NB4 (cell line): ENCODE measurements at regions not wholly inside any gene's neighbourhood (a gene's known extent, or its start where the extent isn't known, plus 50 kb on each side); places are given as distances from the start of the nearest gene placed in this dataset.

Source experiments
- DNase-seq: peaks from one replicate; pipeline ENCODE4 v3.0.0; 2010; ENCODE audit warnings: low read depth
- H3K4me3 ChIP-seq: one replicate; pipeline ENCODE4 v1.5.1; 2011; ENCODE audit warnings: mild to moderate bottlenecking, low read depth, low read length, moderate library complexity
- MYC ChIP-seq: IDR thresholded peaks from 2 replicates; pipeline ENCODE4 v1.6.1; 2011; ENCODE audit warnings: low read depth, low read length
- POLR2A ChIP-seq: IDR thresholded peaks from 2 replicates; pipeline ENCODE4 v1.6.1; 2011; ENCODE audit warnings: mild to moderate bottlenecking; ENCODE audit not compliant: insufficient read length; ENCODE audit errors: extremely low read depth
- TF ChIP-seq, protein P1 (sequence below): IDR thresholded peaks from 2 replicates; pipeline ENCODE4 v1.6.1; 2011; ENCODE audit warnings: low read depth, low read length
- TF ChIP-seq, protein P2 (sequence below): IDR thresholded peaks from one replicate; pipeline ENCODE4 v1.5.1; 2012; ENCODE audit warnings: low read depth, low read length

DNA sequence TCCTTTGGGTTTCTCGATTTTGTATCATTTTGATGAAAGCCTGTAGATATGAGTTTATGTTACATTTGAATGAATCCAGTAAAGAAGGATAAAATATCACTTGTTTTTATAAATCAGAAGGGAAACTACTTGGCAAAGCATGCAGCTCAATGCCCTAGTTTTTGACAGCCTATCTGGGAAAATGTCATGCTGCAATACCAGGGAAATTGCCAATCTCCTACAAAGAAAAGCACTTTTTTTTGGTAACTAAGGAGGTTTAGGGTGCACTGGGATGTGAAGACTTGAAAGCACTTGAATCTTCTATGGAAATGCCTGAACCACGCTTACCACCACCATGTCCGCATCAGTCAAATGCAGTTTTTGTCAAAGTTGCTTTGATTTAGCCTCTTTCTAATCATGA lies 446.9 kb upstream of the LRRC7 start:
- TF ChIP-seq MYC (no peak), POLR2A (no peak)
- TF ChIP-seq, protein P1, sequence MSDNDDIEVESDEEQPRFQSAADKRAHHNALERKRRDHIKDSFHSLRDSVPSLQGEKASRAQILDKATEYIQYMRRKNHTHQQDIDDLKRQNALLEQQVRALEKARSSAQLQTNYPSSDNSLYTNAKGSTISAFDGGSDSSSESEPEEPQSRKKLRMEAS: no peak
- TF ChIP-seq, protein P2, sequence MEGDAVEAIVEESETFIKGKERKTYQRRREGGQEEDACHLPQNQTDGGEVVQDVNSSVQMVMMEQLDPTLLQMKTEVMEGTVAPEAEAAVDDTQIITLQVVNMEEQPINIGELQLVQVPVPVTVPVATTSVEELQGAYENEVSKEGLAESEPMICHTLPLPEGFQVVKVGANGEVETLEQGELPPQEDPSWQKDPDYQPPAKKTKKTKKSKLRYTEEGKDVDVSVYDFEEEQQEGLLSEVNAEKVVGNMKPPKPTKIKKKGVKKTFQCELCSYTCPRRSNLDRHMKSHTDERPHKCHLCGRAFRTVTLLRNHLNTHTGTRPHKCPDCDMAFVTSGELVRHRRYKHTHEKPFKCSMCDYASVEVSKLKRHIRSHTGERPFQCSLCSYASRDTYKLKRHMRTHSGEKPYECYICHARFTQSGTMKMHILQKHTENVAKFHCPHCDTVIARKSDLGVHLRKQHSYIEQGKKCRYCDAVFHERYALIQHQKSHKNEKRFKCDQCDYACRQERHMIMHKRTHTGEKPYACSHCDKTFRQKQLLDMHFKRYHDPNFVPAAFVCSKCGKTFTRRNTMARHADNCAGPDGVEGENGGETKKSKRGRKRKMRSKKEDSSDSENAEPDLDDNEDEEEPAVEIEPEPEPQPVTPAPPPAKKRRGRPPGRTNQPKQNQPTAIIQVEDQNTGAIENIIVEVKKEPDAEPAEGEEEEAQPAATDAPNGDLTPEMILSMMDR: no peak
- no peak overlapping the region for H3K4me3 ChIP-seq
- DNase-seq: no peak

DNA sequence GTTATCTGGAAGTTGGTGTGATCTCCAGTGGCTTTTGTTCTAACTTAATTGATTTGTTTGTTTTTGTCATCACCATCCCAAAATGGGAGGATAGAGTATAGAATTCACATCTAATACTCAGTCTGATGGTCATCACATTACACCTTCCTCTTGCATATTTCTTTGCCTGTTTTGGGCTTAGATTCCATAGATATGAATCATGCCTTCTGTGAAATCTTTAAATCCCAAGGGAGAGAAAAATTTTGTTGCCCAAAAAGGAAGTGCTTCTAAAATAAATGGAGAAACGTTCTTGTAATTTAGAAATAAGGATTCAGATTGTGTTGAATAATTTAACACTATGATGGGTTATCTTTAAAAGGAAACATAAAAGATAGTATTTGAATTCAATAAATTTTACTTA lies 446.0 kb upstream of the LRRC7 start:
- H3K4me3 ChIP-seq: no peak overlapping the region
- TF ChIP-seq, protein P1: no peak
- TF ChIP-seq POLR2A (no peak), MYC (no peak)
- TF ChIP-seq, protein P2: no peak
- DNase-seq: no peak

DNA sequence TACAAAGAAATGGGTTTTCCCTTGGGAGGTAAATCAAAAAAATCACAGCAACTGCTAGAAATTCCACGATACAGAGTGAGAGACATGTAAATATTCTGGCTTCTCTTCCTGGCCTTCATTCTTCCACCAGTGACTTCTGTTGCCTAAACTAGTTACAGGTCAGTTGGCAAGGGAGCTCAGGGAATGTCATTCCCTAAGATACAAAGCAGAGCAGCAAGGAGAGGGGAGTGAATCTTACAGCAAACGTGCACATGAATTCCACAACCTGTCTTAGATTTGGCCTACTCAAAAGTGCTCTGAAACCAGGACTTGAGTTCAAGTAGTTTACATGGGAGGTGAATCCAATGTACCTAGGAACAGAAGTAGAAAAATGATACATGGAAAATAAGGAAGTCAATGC lies 445.3 kb upstream of the LRRC7 start:
- TF ChIP-seq POLR2A (no peak), MYC (no peak)
- TF ChIP-seq, protein P1: no peak
- TF ChIP-seq, protein P2: no peak
- no peak for DNase-seq
- no peak overlapping the region for H3K4me3 ChIP-seq

DNA sequence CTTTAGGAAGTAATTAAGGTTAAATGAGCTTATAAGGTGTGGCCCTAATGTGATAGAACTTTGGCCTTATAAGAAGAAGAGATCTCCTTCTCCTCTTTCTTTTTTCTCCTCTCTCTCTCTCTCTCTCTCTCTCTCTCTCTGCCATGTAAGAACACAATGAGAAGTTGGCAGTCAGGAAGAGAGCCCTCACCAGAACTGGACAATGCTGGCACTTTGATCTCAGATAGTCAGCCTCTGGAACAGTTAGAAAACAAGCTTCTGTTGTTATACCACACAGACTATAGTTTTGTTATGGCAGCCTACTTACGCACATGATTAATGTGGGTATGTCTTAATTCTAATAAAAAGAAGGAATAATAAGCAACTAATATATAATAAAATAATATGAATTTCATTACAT lies 444.2 kb upstream of the LRRC7 start:
- no peak overlapping the region for H3K4me3 ChIP-seq
- DNase-seq: no peak
- TF ChIP-seq, protein P1: no peak
- TF ChIP-seq, protein P2: no peak
- TF ChIP-seq MYC (no peak), POLR2A (no peak)

DNA sequence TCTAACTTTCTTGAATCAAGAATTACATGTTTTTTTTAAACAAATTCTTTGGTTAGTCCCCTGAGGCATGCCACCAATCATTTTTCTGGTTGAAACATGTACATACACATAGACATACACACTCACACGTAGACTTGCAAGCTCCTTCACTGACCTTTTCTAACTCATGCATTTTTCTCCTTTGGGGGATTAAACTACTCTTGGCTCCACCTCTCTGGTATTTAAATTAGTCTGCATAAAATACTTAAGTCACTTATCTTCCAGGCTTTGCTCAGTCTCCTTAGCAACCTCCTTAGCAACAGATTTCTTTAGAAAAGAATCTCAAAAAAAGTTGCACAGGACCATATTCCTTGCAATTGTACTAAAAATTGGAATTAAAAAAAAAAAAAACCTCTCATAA lies 440.9 kb upstream of the LRRC7 start:
- DNase-seq: no peak
- H3K4me3 ChIP-seq: no peak overlapping the region
- TF ChIP-seq, protein P1: no peak
- TF ChIP-seq, protein P2: no peak
- no peak for TF ChIP-seq MYC
- TF ChIP-seq POLR2A: no peak

DNA sequence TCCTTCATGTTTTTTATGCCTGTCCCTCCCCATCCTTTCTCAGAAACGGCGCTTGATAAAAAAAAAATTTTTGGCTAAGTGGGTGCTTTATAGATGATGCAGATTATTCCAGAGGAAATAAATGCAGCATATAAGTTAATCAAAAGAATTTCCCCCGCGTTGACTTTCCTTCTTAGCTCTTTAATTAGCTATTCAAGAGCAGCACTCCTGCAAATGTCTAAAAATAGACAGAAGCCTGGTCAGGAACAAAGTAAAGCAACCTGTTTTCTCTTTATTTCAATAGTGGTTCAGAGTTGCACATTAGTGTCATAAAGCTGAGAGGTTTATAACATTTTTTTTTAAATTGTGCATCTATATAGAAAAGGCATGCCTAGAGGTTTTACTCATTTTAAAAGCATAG lies 439.5 kb upstream of the LRRC7 start:
- TF ChIP-seq MYC: no peak
- DNase-seq: no peak
- no peak overlapping the region for H3K4me3 ChIP-seq
